SK-N-MC (cell line): ENCODE measurements at regions not wholly inside any gene's neighbourhood (a gene's known extent, or its start where the extent isn't known, plus 50 kb on each side); places are given as distances from the start of the nearest gene placed in this dataset.

ENCODE experiments used
- EZH2 ChIP-seq: fragments of 200-600 bp; sonication (generic); IDR thresholded peaks from one replicate; pipeline ENCODE4 v1.6.1; 2017; ENCODE audit warnings: antibody characterized with exemption
- POLR2AphosphoS5 ChIP-seq: IDR thresholded peaks from 2 replicates; pipeline ENCODE4 v1.6.1; 2012; ENCODE audit warnings: mild to moderate bottlenecking, low read depth, low read length, borderline replicate concordance

GRCh38 chr3:87973906-87974305 is 84.9 kb downstream of the CGGBP1 start:
- no peak for TF ChIP-seq POLR2AphosphoS5
- no peak for TF ChIP-seq EZH2
